K562 (cell line): ENCODE measurements at regions not wholly inside any gene's neighbourhood (a gene's known extent, or its start where the extent isn't known, plus 50 kb on each side); places are given as distances from the start of the nearest gene placed in this dataset.

Experiments used
- ATAC-seq: fragments of 200-7000 bp; cut with Tn5 transposase; 3 replicates; pipeline ENCODE4 v1.9.1; 2020; ENCODE audit warnings: moderate library complexity
- BruUV-seq: library from RNA; stranded (reverse); fragments of 400-500 nt; replicated peaks from 2 replicates; lab custom pipeline; 2021; lab: Mats Ljungman, UMichigan
- CTCF ChIA-PET: fragments of 300-600 bp; formaldehyde crosslinking; extraction: SDS; loops from one replicate; lab custom pipeline; 2021; ENCODE audit warnings: low intra/inter-chr PET ratio; lab: Yijun Ruan, JAX
- POLR2A ChIA-PET: fragments of 300-600, 350-650 bp; sonication (Branson Sonifier 250); formaldehyde crosslinking; extraction: SDS; loops from one replicate; lab custom pipeline; 2021; ENCODE audit warnings: antibody characterized with exemption, inconsistent platforms; lab: Yijun Ruan, JAX
- DNase-seq, 4 experiments: peaks; one replicate each; pipeline versions ENCODE4 v3.0.0 to v3.0.0-alpha.2; 2011 to 2018; ENCODE audit warnings: low spot score in 3 of 4, mixed read lengths in 3 of 4; ENCODE audit errors: extremely low read depth in 1 of 4
- FAIRE-seq: peaks from 2 replicates; lab custom pipeline; 2011; peaks lifted over from hg19 to GRCh38; lab: Jason Lieb, UNC
- H2AFZ ChIP-seq: 2 replicates; pipeline ENCODE4 v1.6.0; 2011; ENCODE audit warnings: low read depth, low read length, control low read depth, inconsistent platforms
- H3K27ac ChIP-seq: fragments of 200-600 bp; 3 replicates; pipeline ENCODE4 v1.8.0; 2011; ENCODE audit warnings: low read depth, mild to moderate bottlenecking, control low read depth, inconsistent platforms, low read length, moderate library complexity, mixed read lengths; ENCODE audit errors: extremely low read depth
- H3K27me3 ChIP-seq, 2 experiments: fragments of 300-600 bp in 1 of 2; 2 replicates in 1 of 2; 3 replicates in 1 of 2; pipeline versions ENCODE4 v1.6.0 to v1.8.0; 2011; ENCODE audit warnings: inconsistent platforms in 2 of 2, low read length in 2 of 2, mild to moderate bottlenecking in 1 of 2, mixed read lengths in 1 of 2, moderate library complexity in 1 of 2; ENCODE audit not compliant: control insufficient read depth in 2 of 2, insufficient read depth in 2 of 2
- H3K36me3 ChIP-seq: fragments of 300-600 bp; 3 replicates; pipeline ENCODE4 v1.8.0; 2011; ENCODE audit warnings: mild to moderate bottlenecking, low read length, inconsistent platforms; ENCODE audit not compliant: control insufficient read depth, insufficient read depth
- H3K4me1 ChIP-seq, 2 experiments: fragments of 200-600 bp in 1 of 2; replicated peaks in 1 of 2; 2 replicates in 1 of 2; 3 replicates in 1 of 2; pipeline versions ENCODE4 v1.5.1 to v1.8.0; 2011; ENCODE audit warnings: inconsistent platforms in 2 of 2, low read length in 2 of 2, mild to moderate bottlenecking in 1 of 2, mixed read lengths in 1 of 2, moderate library complexity in 1 of 2; ENCODE audit not compliant: control insufficient read depth in 2 of 2, insufficient read depth in 2 of 2
- H3K4me2 ChIP-seq: 2 replicates; pipeline ENCODE4 v1.6.1; 2011; ENCODE audit warnings: low read length, control low read depth, inconsistent platforms, mixed read lengths; ENCODE audit not compliant: insufficient read depth
- H3K4me3 ChIP-seq: fragments of 200-600 bp; sonication (generic), shearing (Covaris generic); 2 replicates; pipeline ENCODE4 v1.5.1; 2016; ENCODE audit warnings: control low read depth, inconsistent platforms
- H3K79me2 ChIP-seq: fragments of 200-600 bp; 3 replicates; pipeline ENCODE4 v1.8.0; 2011; ENCODE audit warnings: low read length, inconsistent platforms; ENCODE audit not compliant: control insufficient read depth, insufficient read depth
- H3K9ac ChIP-seq, 2 experiments: 2 replicates each; pipeline versions ENCODE4 v1.6.0 to v1.6.1; 2011; ENCODE audit warnings: low read depth in 2 of 2, low read length in 2 of 2, control low read depth in 1 of 2, inconsistent platforms in 1 of 2, mild to moderate bottlenecking in 1 of 2, mixed read lengths in 1 of 2; ENCODE audit not compliant: insufficient read depth in 1 of 2
- H3K9me1 ChIP-seq: one replicate; pipeline ENCODE4 v1.6.0; 2011; ENCODE audit warnings: inconsistent platforms, mild to moderate bottlenecking, low read length, moderate library complexity; ENCODE audit not compliant: control insufficient read depth, insufficient read depth
- H3K9me3 ChIP-seq: replicated peaks from 2 replicates; pipeline ENCODE4 v1.5.1; 2011; ENCODE audit warnings: low read depth, low read length, inconsistent platforms; ENCODE audit not compliant: control insufficient read depth, insufficient read depth
- H4K20me1 ChIP-seq: replicated peaks from 2 replicates; pipeline ENCODE4 v1.6.1; 2011; ENCODE audit warnings: low read length, inconsistent platforms, mixed read lengths; ENCODE audit not compliant: control insufficient read depth, insufficient read depth
- E2F8 ChIP-seq: fragments of 450-650 bp; IDR thresholded peaks from 2 replicates; pipeline ENCODE4 v1.7.1; 2018; ENCODE audit warnings: mild to moderate bottlenecking, low read depth; ENCODE audit not compliant: partially characterized antibody
- MAFG ChIP-seq: fragments of 450-650 bp; conservative IDR thresholded peaks from 2 replicates; pipeline ENCODE4 v1.6.1; 2016; ENCODE audit warnings: missing genetic modification characterization, missing compliant biosample characterization
- MECOM ChIP-seq: fragments of 250-450 bp; sonication (Bioruptor Pico); IDR thresholded peaks from 2 replicates; pipeline ENCODE4 v1.8.0; 2022; ENCODE audit warnings: inconsistent platforms
- MGA ChIP-seq: fragments of 450-650 bp; IDR thresholded peaks from 2 replicates; pipeline ENCODE4 v1.6.1; 2016; ENCODE audit warnings: mild to moderate bottlenecking, moderate library complexity
- NEUROD1 ChIP-seq: fragments of 150-350 bp; IDR thresholded peaks from 2 replicates; pipeline ENCODE4 v1.6.1; 2014; ENCODE audit warnings: borderline replicate concordance, low read length, low read depth; ENCODE audit not compliant: partially characterized antibody
- SAFB2 ChIP-seq: fragments of 200-400 bp; formaldehyde crosslinking; IDR thresholded peaks from 2 replicates; pipeline ENCODE4 v1.6.1; 2018; ENCODE audit warnings: borderline replicate concordance, low read length, low read depth, moderate library complexity; ENCODE audit not compliant: severe bottlenecking
- SIX5 ChIP-seq, 2 experiments: IDR thresholded peaks; 2 replicates each; pipeline ENCODE4 v1.6.1; 2011; ENCODE audit warnings: low read length in 2 of 2, borderline replicate concordance in 1 of 2, low read depth in 1 of 2, mild to moderate bottlenecking in 1 of 2, moderate library complexity in 1 of 2; ENCODE audit not compliant: insufficient read depth in 1 of 2
- TCF15 ChIP-seq: fragments of 250-450 bp; sonication (Bioruptor Pico); IDR thresholded peaks from 2 replicates; pipeline ENCODE4 v1.8.0; 2022; ENCODE audit warnings: moderate library complexity, mild to moderate bottlenecking, inconsistent platforms
- whole genome bisulfite sequencing: fragments of 100-300 bp; shearing (Covaris generic); methylation state at CpG from one replicate; pipeline ENCODE4 v1.1.6; 2016; ENCODE audit warnings: low coverage, mixed read lengths; ENCODE audit not compliant: insufficient coverage; ENCODE audit errors: missing lambda C conversion rate; 5-methylcytosine and 5-hydroxymethylcytosine counted together
- in situ Hi-C: fragments of 300-500 bp; cut with MboI; formaldehyde crosslinking; loops from 4 replicates; pipeline ENCODE4 v1.15.0; 2018; ENCODE audit warnings: inconsistent platforms, mixed read lengths
- intact Hi-C: fragments of 100-400 bp; cut with micrococcal nuclease; formaldehyde crosslinking; loops from 2 replicates; pipeline ENCODE4 v1.14.2; 2022

- Histone ChIP-seq H4K20me1 (no peaks in the 10 kb centered on the region), H3K27ac (no peak overlapping the region), H3K36me3 (no peaks in the 10 kb centered on the region), H3K4me2 (no peak overlapping the region), H3K27me3 (no peaks in the 10 kb centered on the region), H3K9me3 (no peaks in the 10 kb centered on the region), H3K79me2 (no peaks in the 10 kb centered on the region), H3K9me1 (no peaks in the 10 kb centered on the region), H3K4me1 (no peaks in the 10 kb centered on the region), H3K4me3 (no peak overlapping the region), H3K9ac (no peak overlapping the region), H2AFZ (no peak overlapping the region)
- no TSS peak for BruUV-seq
- POLR2A ChIA-PET = no interaction called here
- ATAC-seq = no peak
- intact Hi-C loops = no loop called here
- FAIRE-seq = no peak
- DNase-seq = no peak
- 0% methylated on average over 3 of the region's 3 CpGs for WGBS
- in situ Hi-C loops = no loop called here
- CTCF ChIA-PET = interaction anchor here (0.6 kb wide), 1 partner anchor 873 kb away, joined by 5 read pairs; no protein-coding TSS in a partner anchor
- TF ChIP-seq NEUROD1 (no peak), E2F8 (no peak), MECOM (CRISPR knock-in tag) (no peak), MAFG (tag) (no peak), MGA (no peak), SIX5 (IDR thresholded peaks at IDR 0.05; ENCODE audit: borderline replicate concordance in 1 of 2, insufficient read depth in 1 of 2, low read depth in 1 of 2, low read length in 2 of 2) (no peak), SAFB2 (no peak), TCF15 (no peak)
These were observed 76.2 kb upstream of the KIAA1217 start for GRCh38 chr10:24132741-24133140.
